CD14-positive monocyte (primary cell): ENCODE measurements at regions not wholly inside any gene's neighbourhood (a gene's known extent, or its start where the extent isn't known, plus 50 kb on each side); places are given as distances from the start of the nearest gene placed in this dataset.
A peak's percentile ranks its signal among the peaks of the same experiment; 100 is the strongest.

Source experiments
- DNase-seq, 3 donors: peaks; one replicate each; pipeline ENCODE4 v3.0.0-alpha.2; 2011 to 2022
- H2AFZ ChIP-seq: 2 replicates; pipeline ENCODE4 v1.6.0; 2012; ENCODE audit warnings: mild to moderate bottlenecking, low read depth, low read length, inconsistent platforms; ENCODE audit not compliant: insufficient read depth, poor library complexity, severe bottlenecking
- H3K27ac ChIP-seq, 2 donors: 1 replicate in 1 of 2; 2 replicates in 1 of 2; pipeline ENCODE4 v1.5.1; 2012 to 2013; ENCODE audit warnings: low read length in 2 of 2, control low read depth in 1 of 2, inconsistent platforms in 1 of 2, low read depth in 1 of 2, mild to moderate bottlenecking in 1 of 2
- H3K27me3 ChIP-seq, 2 donors: one replicate each; pipeline versions ENCODE4 v1.6.0 to v1.6.1; 2011 to 2013; ENCODE audit warnings: low read length in 2 of 2; ENCODE audit not compliant: control insufficient read depth in 2 of 2, insufficient read depth in 2 of 2
- H3K36me3 ChIP-seq, 2 donors: replicated peaks in 1 of 2; 1 replicate in 1 of 2; 2 replicates in 1 of 2; pipeline versions ENCODE4 v1.5.1 to v1.6.1; 2012 to 2013; ENCODE audit warnings: low read length in 2 of 2, control low read depth in 1 of 2, inconsistent platforms in 1 of 2, mild to moderate bottlenecking in 1 of 2; ENCODE audit not compliant: insufficient read depth in 2 of 2, control insufficient read depth in 1 of 2
- H3K4me1 ChIP-seq, 2 donors: 1 replicate in 1 of 2; 2 replicates in 1 of 2; pipeline versions ENCODE4 v1.5.1 to v1.6.1; 2012 to 2013; ENCODE audit warnings: low read length in 2 of 2, control low read depth in 1 of 2, inconsistent platforms in 1 of 2, mild to moderate bottlenecking in 1 of 2, moderate library complexity in 1 of 2; ENCODE audit not compliant: insufficient read depth in 2 of 2, control insufficient read depth in 1 of 2
- H3K4me2 ChIP-seq: replicated peaks from 2 replicates; pipeline ENCODE3; 2012; ENCODE audit warnings: low read length, moderate library complexity, mild to moderate bottlenecking; ENCODE audit not compliant: poor library complexity, severe bottlenecking; ENCODE audit errors: extremely low read depth
- H3K4me3 ChIP-seq, 3 experiments: fragments of 200-600 bp in 1 of 3; sonication (generic) in 1 of 3; replicated peaks in 1 of 3; 1 replicate in 2 of 3; 2 replicates in 1 of 3; pipeline ENCODE4 v1.5.1; 2011 to 2013; ENCODE audit warnings: low read length in 3 of 3, mild to moderate bottlenecking in 3 of 3, control low read depth in 2 of 3, low read depth in 2 of 3, inconsistent platforms in 1 of 3, moderate library complexity in 1 of 3
- H3K79me2 ChIP-seq: 2 replicates; pipeline ENCODE4 v1.6.0; 2012; ENCODE audit warnings: mild to moderate bottlenecking, control low read depth, inconsistent platforms, low read length, moderate library complexity; ENCODE audit not compliant: insufficient read depth
- H3K9ac ChIP-seq: 2 replicates; pipeline ENCODE4 v1.6.0; 2017; ENCODE audit warnings: low read length, mild to moderate bottlenecking; ENCODE audit not compliant: insufficient read depth, poor library complexity, severe bottlenecking
- H3K9me3 ChIP-seq, 2 donors: replicated peaks in 1 of 2; 1 replicate in 1 of 2; 2 replicates in 1 of 2; pipeline versions ENCODE4 v1.5.1 to v1.6.1; 2012 to 2013; ENCODE audit warnings: low read length in 2 of 2, control low read depth in 1 of 2; ENCODE audit not compliant: control insufficient read depth in 1 of 2, insufficient read depth in 1 of 2
- H4K20me1 ChIP-seq: 2 replicates; pipeline ENCODE4 v1.6.0; 2012; ENCODE audit warnings: mild to moderate bottlenecking, low read length, control low read depth, moderate library complexity; ENCODE audit not compliant: insufficient read depth
- H3K27ac Mint-ChIP-seq, 7 donors: one replicate each; pipeline ENCODE4 v1.8.0; 2020; ENCODE audit warnings: mild to moderate bottlenecking in 7 of 7, mixed read lengths in 7 of 7, moderate library complexity in 6 of 7, inconsistent platforms in 2 of 7
- H3K27me3 Mint-ChIP-seq, 3 donors: one replicate each; pipeline ENCODE4 v1.8.0; 2021 to 2022; ENCODE audit warnings: low read depth in 3 of 3, mild to moderate bottlenecking in 3 of 3, mixed read lengths in 3 of 3, moderate library complexity in 3 of 3, inconsistent platforms in 1 of 3
- H3K36me3 Mint-ChIP-seq, 2 donors: one replicate each; pipeline ENCODE4 v1.8.0; 2020; ENCODE audit warnings: mixed read lengths in 2 of 2, inconsistent platforms in 1 of 2, mild to moderate bottlenecking in 1 of 2
- H3K4me1 Mint-ChIP-seq: one replicate; pipeline ENCODE4 v1.8.0; 2020; ENCODE audit warnings: mild to moderate bottlenecking, mixed read lengths
- H3K4me3 Mint-ChIP-seq, 2 donors: one replicate each; pipeline ENCODE4 v1.8.0; 2020; ENCODE audit warnings: mild to moderate bottlenecking in 2 of 2, mixed read lengths in 2 of 2, moderate library complexity in 1 of 2
- H3K9me3 Mint-ChIP-seq, 7 donors: one replicate each; pipeline ENCODE4 v1.8.0; 2020 to 2022; ENCODE audit warnings: mixed read lengths in 7 of 7, mild to moderate bottlenecking in 6 of 7, moderate library complexity in 6 of 7, inconsistent platforms in 2 of 7
- CTCF ChIP-seq: fragments of 200-600 bp; IDR thresholded peaks from one replicate; pipeline ENCODE4 v1.8.0; 2022; ENCODE audit warnings: antibody characterized with exemption, mild to moderate bottlenecking
- WGBS: methylation state at CpG from one replicate; pipeline ENCODE4 v1.1.5; 2013; ENCODE audit warnings: missing lambda C conversion rate; ENCODE audit not compliant: insufficient coverage; 5-methylcytosine and 5-hydroxymethylcytosine counted together
- intact Hi-C, 2 donors: fragments of 100-400 bp; cut with micrococcal nuclease; formaldehyde crosslinking; loops; one replicate each; pipeline versions ENCODE4 v1.15.0 to v1.15.1; 2023

GRCh38 chr16:87240211-87241136 is 76.7 kb downstream of the C16orf95 start:
- WGBS, result 91% methylated on average over 10 of the region's 14 CpGs
- H3K79me2 ChIP-seq, result no peaks in the 10 kb centered on the region
- no peaks in the 10 kb centered on the region for H3K36me3 ChIP-seq
- Mint-ChIP-seq H3K27ac (no peak overlapping the region), H3K27me3 (peaks cover 17 to 51% (median 23%) of the 10 kb centered on the region in 3 donors), H3K9me3 (no peaks in the 10 kb centered on the region), H3K4me1 (peaks cover 13% of the 10 kb centered on the region), H3K36me3 (no peaks in the 10 kb centered on the region), H3K4me3 (no peak overlapping the region)
- TF ChIP-seq CTCF, result no peak
- H3K4me2 ChIP-seq, result no peak overlapping the region
- intact Hi-C loops, result no loop called here
- no peaks in the 10 kb centered on the region for H4K20me1 ChIP-seq
- H3K9me3 ChIP-seq, result no peaks in the 10 kb centered on the region
- no peak overlapping the region for H3K4me3 ChIP-seq
- H2AFZ ChIP-seq, result no peak overlapping the region
- peaks cover 0 to 14% of the 10 kb centered on the region in 2 donors for H3K27me3 ChIP-seq
- no peak overlapping the region for H3K27ac ChIP-seq
- DNase-seq, result no peak
- H3K4me1 ChIP-seq, result peaks cover 12 to 13% of the 10 kb centered on the region in 2 donors
- H3K9ac ChIP-seq, result no peak overlapping the region

GRCh38 chr16:87241137-87241771 is 75.9 kb downstream of the C16orf95 start:
- no peak overlapping the region for H3K4me3 Mint-ChIP-seq
- H3K36me3 Mint-ChIP-seq, result no peaks in the 10 kb centered on the region
- H3K9ac ChIP-seq, result no peak overlapping the region
- H3K4me2 ChIP-seq, result no peak overlapping the region
- H3K79me2 ChIP-seq, result no peaks in the 10 kb centered on the region
- no peak overlapping the region for H3K27ac ChIP-seq
- H3K27me3 ChIP-seq, result peaks cover 0 to 8% of the 10 kb centered on the region in 2 donors
- intact Hi-C loops, result no loop called here
- H2AFZ ChIP-seq, result no peak overlapping the region
- peak overlapping the region in 1 of 7 donors; percentile 41 for H3K27ac Mint-ChIP-seq
- peaks cover 13 to 45% (median 22%) of the 10 kb centered on the region in 3 donors for H3K27me3 Mint-ChIP-seq
- 95% methylated on average over 11 of the region's 15 CpGs for WGBS
- H3K4me1 ChIP-seq, result peaks cover 5 to 6% of the 10 kb centered on the region in 2 donors
- no peaks in the 10 kb centered on the region for H3K9me3 Mint-ChIP-seq
- H3K4me1 Mint-ChIP-seq, result peaks cover 5% of the 10 kb centered on the region
- H3K4me3 ChIP-seq, result no peak overlapping the region
- DNase-seq, result no peak
- no peaks in the 10 kb centered on the region for H3K9me3 ChIP-seq
- no peaks in the 10 kb centered on the region for H4K20me1 ChIP-seq
- no peaks in the 10 kb centered on the region for H3K36me3 ChIP-seq
- TF ChIP-seq CTCF, result no peak
